ENCODE measurements at regions not wholly inside any gene's neighbourhood (a gene's known extent, or its start where the extent isn't known, plus 50 kb on each side); places are given as distances from the start of the nearest gene placed in this dataset.

- no peak for DNase-seq
Observed at GRCh38 chr4:178838776-178839175, 1396.5 kb upstream of the AGA start.

DNA sequence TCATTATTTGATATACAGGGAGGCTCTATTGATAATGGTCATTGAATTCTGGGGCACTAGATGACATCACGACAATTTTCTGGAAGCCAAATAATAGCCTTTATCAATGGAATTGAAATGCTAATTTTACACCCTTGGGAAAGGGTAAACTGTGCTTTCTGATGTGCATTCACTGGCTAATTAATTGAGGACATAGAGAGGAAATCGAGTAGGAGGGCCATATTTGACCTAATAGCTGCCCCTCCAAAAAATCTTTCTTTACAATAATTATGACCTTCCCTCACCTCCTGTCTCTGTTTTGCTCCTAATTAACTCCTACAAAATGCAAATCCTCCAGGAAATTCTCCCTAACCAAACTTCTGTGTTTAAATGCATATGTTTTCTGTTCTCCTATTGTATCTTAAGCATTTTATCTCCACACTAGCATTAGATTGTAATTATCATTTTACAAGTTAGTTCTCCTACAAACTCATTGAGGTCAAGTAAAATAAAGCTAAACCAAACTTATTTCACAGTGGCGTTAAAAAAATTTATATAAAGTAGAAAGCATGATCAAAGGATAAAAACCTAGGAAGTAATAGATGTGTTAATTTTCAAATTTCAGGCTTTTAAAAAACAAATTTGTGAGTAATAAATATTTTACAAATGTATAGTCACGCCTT is 1414.0 kb upstream of the AGA start:
- no peak for DNase-seq

GRCh38 chr4:178871476-178871875 is 1429.2 kb upstream of the AGA start:
- no peak for DNase-seq

GRCh38 chr4:178881937-178882336 is 1439.7 kb upstream of the AGA start:
- DNase-seq: no peak

- no peak for DNase-seq
Observed at GRCh38 chr4:178894126-178894525, 1451.9 kb upstream of the AGA start.

DNA sequence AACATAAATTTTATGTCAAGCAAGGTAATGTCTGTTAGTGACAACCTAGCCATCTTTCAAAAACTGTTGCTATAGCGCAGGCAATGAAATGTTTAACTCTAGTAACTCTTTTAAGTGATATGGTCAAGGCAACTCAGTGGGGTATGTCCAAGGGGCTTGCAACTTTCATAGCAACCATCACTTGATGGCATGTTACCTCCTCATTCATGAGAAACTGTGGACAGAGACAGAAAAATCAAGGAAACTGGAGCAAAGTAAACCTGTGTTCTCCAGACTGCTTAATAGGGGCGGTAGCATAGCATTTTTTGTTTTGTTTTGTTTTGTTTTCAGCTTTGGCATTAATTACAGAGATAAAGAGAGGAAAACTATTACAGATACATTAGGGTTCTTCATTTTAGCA is 1456.8 kb upstream of the AGA start:
- no peak for DNase-seq

DNA sequence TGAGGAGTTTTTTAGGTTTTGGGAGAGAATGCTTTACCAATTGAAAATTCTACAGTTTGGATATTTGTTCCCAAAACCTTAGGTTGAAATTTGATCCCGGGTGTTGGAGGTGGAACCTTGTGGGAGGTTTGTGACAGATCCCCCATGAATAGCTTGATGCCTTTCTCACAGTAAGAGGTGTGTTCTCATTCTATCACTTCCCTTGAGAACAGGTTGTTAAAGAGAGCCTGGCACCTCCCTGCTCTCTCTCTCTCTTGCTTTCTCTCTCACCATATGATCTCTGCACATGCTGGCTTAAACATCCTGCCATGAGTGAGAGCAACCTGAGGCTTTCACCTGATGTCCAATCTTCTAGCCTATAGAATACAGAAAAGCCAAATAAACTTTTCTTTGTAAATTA is 1475.5 kb upstream of the AGA start:
- DNase-seq: no peak

DNA sequence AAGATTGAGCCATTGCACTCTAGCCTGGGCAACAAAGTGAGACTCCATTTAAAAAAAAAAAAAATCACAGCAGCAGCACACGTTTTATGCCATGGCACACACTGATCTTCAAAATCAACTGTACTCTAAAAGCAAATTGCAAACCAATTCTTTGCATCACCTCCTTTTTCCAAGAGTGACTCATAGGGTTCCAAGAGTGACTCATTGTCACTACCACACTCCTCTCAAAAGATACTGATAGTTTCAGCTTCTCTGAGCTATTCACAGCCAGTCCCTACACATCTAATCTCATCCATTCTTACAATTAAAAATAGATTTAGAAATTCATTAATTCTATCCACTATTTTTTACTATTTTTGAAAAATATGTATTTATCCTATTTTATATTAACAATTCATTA is 1494.9 kb upstream of the AGA start:
- DNase-seq: no peak

DNA sequence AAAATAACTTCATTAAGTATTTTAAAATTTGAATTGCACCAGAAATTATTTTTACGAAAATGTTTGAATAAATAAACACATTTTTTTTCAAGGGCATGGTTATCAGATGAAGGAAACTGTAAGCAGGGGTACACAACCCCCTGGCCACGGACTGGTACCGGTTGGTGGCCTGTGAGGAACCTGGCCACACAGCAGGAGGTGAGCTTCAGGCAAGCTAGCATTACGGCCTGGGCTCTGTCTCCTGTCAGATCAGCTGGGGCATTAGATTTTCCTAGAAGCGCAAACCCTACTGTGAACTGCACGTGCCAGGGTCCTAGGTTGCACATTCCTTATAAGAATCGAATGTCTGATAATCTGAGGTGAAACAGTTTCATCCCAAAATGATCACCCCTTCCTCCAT is 1499.7 kb upstream of the AGA start:
- no peak for DNase-seq

DNA sequence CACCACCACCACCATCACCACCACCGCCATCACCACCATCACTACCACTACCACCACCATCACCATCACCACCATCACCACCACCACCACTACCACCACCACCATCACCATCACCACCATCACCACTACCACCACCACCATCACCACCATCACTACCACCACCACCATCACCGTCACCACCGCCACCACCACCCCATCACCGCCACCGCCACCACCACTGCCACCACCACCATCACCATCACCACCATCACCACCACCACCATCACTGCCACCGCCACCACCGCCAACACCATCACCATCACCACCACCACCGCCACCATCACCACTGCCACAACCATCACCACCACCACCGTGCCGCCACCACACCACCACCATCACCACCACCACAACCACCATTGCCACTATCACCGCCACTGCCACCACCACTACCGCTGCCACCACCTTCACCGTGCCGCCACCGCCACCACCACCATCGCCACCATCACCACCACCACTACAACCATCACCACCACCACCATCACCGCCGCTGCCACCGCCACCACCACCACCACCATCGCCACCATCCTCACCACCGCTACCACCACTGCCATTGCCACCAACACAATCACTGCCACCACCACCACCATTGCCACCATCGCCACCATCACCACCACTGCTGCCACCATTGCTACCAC is 1511.3 kb upstream of the AGA start:
- DNase-seq: no peak

DNA sequence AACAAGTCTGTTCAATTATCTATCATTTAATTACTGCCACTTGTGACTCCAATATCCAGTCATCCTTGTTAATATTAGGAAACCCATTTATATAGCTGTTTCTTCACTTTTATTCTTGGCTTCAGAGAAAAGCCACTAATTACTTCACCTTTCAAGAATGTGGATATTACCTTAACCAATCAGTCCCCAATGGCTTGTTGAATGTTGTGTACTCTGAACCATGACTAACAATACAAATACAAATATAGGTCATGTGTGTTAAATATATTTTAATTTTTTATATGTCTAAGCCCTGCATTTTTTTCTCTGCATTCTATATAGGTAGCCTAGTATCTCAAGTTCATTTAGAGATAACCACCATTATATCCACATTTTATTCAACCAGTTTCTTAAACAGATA is 1513.4 kb upstream of the AGA start:
- no peak for DNase-seq

- no peak for DNase-seq
Observed at GRCh38 chr4:178958725-178959440, 1516.6 kb upstream of the AGA start.

DNA sequence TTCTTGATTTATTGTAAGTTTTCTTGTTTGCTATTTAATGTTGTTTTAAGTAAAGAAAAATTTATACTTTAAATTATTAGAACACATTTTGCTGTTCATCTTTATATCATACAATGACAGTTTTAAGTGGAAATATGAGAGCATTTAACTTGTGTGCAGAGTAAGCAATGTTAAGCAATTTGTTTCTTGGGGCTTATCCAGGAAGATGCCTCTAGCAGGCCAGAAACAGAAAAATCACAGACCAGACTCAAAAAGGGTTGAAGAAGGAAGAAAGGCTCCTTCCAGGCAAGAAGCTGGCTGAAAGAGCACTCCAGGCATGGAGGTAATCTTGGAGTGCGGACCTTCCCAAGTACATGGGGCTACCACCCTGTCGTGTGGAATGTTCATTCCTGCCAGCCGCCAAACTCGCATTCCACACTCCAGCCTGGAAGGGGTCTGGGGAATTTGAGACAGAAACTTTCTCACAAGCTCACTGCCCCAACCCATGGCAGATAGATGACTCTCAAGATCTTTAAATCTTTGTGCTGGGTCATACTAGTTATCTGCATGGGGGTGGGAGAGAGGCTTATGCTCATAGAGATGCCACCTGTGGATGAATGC is 1521.3 kb upstream of the AGA start:
- no peak for DNase-seq

- no peak for DNase-seq
Observed at GRCh38 chr4:178966644-178967043, 1524.4 kb upstream of the AGA start.

- no peak for DNase-seq
Observed at GRCh38 chr4:178970433-178971140, 1528.3 kb upstream of the AGA start.

- no peak for DNase-seq
Observed at GRCh38 chr4:178976861-178977260, 1534.6 kb upstream of the AGA start.

GRCh38 chr4:178993306-178993705 is 1551.1 kb upstream of the AGA start:
- DNase-seq: no peak

DNA sequence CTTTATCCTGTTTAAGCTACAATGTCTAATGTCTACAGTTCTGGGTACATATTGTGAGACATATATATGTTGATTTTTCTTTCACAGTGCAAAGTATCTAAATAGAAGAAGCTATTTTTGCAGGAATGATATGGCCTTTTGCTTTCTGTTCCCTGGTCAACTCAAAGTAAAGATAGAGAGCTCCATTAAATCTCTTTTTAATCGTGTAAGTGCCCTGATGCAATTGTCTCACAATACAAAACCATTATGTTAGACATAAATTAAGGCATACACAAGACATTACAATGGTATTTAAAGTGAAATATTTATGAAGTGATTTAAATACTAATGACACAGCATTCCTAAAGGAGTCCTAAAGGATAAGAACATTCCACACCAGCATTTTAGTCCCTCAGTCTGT is 1559.7 kb upstream of the AGA start:
- no peak for DNase-seq

DNA sequence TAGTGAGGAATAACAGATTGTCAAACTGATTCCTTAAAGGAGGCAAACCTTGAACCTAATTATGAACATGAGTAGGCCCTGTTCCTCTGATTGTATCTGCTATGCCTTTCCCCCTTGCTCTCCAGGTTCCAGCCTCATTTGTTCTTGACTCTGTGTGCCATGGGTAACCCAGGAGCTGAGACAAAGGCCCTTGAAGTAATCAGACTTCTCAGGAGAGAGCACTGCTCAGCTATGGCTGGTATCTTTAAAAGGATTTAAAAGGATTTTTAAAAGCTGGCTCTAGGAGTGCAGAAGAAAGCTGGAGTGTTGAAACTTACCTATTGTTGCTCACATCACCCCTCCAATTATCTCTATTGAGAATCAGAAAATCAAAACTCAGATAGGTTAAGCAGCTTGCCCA is 1565.5 kb upstream of the AGA start:
- no peak for DNase-seq

DNA sequence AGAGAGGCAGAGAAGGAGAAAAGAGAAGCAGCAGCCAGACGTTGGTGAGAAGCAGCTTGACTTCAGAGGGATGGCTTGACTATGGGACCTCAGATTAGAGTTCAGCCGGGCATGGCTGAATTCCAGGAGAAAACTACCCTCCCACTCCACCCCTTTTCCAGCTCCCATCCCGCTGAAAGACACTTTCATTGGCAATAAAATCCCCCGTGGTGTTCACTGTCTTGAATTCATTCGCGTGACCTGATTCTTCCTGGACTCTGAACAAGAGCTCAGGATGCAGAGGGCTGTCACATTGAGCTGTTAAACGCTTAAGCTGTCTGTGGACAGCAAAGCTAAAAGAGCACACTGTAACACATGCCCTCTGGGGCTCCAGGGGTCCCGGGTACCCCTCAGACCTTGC is 1575.3 kb upstream of the AGA start:
- no peak for DNase-seq

GRCh38 chr4:179027569-179027968 is 1585.3 kb upstream of the AGA start:
- no peak for DNase-seq

DNA sequence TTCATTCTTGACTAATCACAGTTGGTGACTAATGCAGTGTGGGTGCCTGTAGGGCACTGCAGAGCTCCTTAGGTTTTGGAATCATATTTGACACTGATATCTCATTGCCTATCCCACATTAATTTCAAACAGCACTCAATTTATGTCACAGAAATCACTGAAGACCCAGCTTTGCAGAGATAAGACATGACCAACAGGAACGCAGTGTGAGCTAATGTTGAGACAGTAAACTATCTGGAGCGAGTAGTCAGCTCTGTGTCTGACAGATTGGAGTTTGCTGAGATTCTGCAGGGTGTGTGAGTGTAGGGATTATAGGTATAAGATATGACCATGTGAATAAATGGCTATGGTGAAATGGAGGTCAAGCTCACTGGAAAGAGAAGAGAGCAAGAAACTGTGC is 1586.1 kb upstream of the AGA start:
- DNase-seq: no peak

- no peak for DNase-seq
Observed at GRCh38 chr4:179029683-179030082, 1587.4 kb upstream of the AGA start.
